Erythroblast (primary cell): ENCODE measurements at regions not wholly inside any gene's neighbourhood (a gene's known extent, or its start where the extent isn't known, plus 50 kb on each side); places are given as distances from the start of the nearest gene placed in this dataset.

Source experiments
- GATA1 ChIP-seq: IDR thresholded peaks from 2 replicates; pipeline ENCODE4 v1.6.1; 2011; ENCODE audit warnings: low read depth, mild to moderate bottlenecking, control low read depth, low read length, moderate library complexity
- POLR2A ChIP-seq: IDR thresholded peaks from 2 replicates; pipeline ENCODE4 v1.6.1; 2011; ENCODE audit warnings: mild to moderate bottlenecking, low read length

GRCh38 chr3:72682936-72683452 is 165.3 kb downstream of the SHQ1 start:
- TF ChIP-seq POLR2A (no peak), GATA1 (no peak)
